Epithelial cell of prostate (primary cell): ENCODE measurements at regions not wholly inside any gene's neighbourhood (a gene's known extent, or its start where the extent isn't known, plus 50 kb on each side); places are given as distances from the start of the nearest gene placed in this dataset.

Experiments used
- DNase-seq: peaks from one replicate; pipeline ENCODE4 v3.0.0-alpha.2; 2011; ENCODE audit warnings: low read depth, low spot score
- H3K27ac ChIP-seq: fragments of 450-650 bp; 2 replicates; pipeline ENCODE4 v1.5.1; 2017; ENCODE audit warnings: mild to moderate bottlenecking

DNA sequence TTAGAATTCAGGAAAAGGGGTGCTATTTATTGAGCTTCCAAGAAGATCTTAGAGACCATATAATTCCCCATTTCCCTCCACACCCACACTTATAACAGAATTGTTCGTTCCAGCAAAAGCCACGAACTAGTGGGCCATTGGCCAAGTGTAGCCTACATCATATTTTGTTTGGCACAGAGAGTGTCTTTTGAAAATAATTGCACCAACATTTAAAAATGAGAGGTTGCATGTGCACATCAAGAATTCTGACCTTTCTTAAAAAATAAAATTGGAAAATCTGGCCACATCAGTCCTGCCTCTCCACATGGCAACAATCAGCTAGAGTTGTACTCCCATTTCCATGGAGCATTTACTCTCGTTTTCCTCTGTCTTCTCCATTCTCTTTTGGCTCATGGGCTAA, 655.5 kb upstream of the FANCL start:
- DNase-seq, result no peak
- no peak overlapping the region for H3K27ac ChIP-seq

DNA sequence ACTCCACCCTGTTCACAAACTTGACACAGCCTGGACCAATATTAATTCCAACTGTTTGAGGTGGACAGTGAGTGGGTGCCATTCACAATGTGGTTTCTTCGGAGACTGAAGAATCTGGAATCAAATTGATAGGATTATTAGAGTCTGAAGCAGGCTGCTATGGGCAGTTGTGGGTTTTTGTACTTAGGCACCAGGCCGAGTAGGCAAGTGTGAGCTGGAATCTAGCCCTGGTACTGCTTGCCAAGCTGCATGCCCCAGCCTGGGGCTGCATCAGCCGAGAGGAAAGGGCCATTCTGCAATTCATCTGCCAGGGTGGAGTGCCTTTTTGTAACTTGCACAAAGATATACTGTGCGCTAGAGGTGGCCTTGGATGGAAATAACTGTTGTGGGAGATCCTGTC, 654.7 kb upstream of the FANCL start:
- H3K27ac ChIP-seq, result no peak overlapping the region
- DNase-seq, result no peak

DNA sequence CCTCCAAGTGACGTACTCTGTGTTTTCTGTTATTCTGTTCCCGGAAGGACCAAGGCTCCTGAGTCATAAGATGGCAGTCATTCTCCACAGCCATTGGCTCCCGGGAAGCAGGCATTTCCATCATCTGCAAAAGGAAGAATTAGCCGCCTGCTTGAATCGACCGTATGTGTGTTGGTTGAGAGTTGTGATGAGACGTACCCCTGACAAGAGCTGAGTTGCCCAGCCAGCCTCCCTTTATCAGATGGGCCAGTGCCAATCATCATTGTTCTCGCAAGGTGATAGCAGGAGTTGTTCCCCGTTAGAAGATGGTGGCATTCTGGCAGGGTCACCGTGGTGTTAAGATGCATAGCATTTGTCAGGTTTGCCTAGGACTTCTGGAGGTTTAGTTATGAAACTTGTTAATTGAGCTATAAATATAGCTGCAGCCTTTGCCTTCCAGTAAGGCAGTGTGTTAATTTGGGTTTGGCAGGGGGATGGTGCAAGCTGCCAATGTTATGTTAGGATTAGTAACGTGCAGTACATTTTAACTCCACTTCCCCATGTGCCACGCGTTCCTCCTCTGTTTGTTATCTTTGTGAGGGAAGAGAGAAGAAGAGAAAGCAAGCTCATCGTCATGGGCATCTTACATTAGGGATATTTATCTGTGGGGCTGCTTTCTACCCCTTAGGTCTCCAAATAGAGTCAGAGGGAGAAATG, 652.7 kb upstream of the FANCL start:
- H3K27ac ChIP-seq, result no peak overlapping the region
- DNase-seq, result no peak

DNA sequence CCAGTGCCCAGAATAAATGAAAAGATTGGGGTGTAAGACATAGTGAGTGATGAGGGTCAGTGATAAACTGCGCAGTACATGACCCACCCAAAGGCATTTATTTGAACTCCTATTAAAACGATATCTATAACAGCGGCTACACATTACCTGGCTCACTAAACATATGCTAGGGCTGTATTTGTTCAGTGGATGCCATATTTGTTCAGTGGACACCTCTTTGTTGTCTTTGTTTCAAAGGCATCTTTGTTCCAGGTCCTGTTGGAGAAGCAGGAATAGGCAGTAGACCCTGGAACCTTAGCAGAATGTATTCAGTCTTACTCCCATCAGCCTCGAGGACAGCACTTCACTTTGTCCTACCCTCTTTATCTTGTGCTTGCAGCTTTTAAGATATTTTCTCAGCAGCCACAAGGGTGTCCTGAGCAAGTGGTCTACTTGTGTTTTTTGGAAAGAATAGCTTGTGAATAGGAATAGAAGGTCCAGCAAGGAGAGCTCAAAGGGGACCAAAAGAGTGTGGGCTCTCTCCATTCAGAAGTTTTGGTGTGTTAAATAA, 650.8 kb upstream of the FANCL start:
- no peak for DNase-seq

DNA sequence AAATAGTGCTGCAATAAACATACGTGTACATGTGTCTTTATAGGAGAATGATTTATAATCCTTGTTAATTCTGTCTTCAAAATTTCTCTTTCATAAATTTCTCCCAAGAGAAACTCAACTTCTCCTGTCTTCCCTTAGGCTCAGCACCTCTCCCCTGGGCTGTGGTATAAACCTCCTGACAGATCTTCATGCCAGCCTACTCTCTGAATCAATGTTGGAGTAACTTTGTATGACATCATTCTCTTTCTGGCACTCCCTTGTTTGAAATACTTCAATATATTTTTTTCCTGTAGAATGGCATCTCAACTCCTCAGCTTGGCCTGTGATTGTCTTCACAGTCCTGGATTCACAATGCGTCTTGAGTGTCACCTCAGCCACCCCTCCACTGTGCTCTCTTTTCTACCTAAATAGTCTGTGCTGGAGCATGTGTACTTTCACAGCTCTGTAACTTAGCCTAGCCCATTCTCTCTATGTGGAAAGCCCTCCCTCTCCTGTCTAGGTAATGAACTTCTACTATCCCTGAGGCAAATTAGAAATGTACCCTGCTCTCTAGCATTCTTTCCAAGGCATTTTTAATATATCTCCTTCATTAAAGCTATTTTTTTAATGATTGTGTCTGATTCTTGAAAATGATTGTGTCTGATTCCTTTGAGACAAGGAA, 649.9 kb upstream of the FANCL start:
- no peak for DNase-seq

More for the DNA sequence above, 650.8 kb upstream of the FANCL start:
- H3K27ac ChIP-seq, result no peak overlapping the region

DNA sequence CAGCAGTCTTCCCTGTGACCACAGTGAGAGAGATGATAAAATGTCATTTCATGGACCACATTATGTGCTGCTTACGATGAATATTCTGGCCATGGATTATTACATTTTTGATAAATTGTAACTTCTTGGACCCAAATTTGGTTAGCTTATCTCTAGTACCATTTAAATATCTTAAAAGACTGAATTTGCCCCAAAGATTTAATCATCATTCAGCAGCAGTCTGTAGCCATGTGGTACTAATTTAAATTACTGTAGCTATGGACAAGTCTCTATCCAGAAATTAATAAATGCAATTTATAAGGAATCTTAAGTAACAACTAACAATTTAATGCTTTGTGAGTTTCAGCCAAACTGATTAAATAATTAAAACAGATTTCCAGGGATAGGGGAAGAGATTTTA, 644.9 kb upstream of the FANCL start:
- H3K27ac ChIP-seq, result no peak overlapping the region
- no peak for DNase-seq

More for the DNA sequence above, 649.9 kb upstream of the FANCL start:
- no peak overlapping the region for H3K27ac ChIP-seq

DNA sequence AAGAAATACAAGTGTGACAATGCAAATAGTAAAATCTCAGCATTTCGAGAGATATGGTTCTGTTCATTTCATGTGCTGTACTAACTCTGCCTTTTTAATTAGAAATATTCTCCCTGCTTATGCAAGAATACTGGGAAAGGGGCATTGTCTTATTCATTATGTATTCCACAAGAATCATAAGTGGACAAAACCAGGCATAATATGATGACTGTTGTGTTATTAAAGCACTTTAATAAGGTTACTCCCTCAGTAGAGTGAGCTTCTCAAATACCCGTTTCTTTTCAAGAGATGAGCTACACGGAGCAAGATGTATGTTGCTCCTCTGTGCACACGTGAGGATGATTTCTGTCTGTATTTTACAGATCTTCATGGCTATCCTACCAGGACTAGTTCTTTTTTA, 638.7 kb upstream of the FANCL start:
- H3K27ac ChIP-seq, result no peak overlapping the region
- DNase-seq, result no peak

DNA sequence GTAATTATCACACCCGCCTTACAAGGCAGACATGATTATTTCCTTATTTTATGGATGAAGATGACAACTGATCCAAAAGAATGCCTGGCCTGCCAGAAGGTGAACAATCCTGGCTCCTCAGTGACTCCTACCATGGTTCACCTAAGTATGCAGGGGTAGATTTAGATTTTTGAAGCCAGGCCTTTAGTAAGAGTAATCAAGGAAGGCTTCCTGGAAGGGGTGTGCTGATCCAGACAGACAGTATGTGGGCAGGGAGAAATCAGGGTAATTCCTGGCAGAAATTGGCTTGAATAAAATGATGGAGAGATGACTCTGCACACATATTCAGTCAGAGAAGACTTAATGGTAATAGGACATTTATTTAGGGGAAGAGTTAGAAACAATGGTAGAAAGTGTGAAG, 637.7 kb upstream of the FANCL start:
- DNase-seq, result no peak

DNA sequence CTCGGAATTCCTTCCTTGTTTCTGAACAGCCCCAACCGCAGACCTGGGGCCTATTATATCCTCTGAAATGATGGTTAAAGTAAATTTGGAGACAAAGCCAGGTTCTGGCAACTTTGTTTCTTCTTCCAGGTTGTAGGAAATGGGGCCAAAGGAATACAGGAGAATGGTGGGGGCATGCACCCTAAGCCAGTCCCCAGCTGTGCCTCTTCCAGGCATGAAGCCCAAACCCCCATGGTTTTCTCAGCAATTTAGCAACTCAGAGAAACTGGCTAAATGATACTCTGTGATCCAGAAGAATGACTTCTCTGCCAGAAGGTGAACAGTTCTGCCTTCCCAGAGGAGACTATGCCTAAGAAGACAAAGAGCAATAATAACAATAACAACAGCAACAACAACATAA, 635.0 kb upstream of the FANCL start:
- DNase-seq, result no peak
- no peak overlapping the region for H3K27ac ChIP-seq

More for the DNA sequence above, 637.7 kb upstream of the FANCL start:
- H3K27ac ChIP-seq, result no peak overlapping the region

DNA sequence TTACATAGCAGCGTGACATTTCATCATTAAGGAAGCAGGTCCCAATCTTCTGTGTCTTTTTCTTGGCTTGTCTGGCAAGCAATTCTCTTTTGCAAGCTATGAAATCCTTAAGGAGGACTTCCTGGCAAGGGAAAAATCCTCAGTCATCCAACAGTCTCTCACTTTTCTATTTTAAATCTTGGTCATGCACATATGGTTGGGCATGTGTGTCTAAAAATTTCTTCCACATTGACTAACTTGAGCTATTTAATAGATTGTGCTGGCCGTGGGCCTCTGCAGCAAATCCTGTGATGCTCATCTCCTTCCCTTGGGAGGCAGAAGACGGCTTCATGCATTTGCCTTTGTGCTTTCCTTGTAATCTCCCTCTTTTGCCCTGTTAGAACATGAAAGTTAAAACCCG, 634.3 kb upstream of the FANCL start:
- H3K27ac ChIP-seq, result no peak overlapping the region
- DNase-seq, result no peak

DNA sequence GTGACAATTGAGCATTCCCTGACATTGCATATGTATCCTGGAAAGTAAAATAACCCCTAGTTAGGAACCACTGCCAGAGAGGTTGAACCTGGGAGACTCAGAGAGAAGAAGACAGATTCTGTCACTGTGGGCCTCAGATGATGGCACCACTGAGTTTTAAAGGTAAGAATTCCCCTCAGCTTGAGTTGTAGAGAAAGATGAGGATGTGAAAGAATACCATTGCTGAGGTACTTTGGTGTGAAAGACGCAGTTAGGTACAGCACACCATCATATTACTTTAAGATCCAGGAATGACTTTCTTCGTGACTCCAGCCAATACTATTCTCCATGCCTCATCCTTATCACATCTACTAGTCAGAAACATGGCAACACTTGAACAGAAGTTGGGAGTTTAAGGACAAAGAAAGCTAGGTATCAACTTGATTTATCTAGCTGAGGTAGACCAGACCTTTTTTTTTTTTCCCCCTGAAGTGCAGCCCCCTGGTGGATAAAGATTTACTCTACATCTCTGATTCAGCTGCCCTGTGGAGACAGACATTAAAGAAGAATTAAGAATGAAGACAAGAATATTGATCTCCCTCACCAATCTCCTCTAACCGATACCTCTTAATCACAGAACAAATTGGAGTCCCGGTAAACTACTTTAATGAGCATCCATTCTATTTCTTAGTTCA, 630.5 kb upstream of the FANCL start:
- no peak overlapping the region for H3K27ac ChIP-seq
- DNase-seq, result no peak

DNA sequence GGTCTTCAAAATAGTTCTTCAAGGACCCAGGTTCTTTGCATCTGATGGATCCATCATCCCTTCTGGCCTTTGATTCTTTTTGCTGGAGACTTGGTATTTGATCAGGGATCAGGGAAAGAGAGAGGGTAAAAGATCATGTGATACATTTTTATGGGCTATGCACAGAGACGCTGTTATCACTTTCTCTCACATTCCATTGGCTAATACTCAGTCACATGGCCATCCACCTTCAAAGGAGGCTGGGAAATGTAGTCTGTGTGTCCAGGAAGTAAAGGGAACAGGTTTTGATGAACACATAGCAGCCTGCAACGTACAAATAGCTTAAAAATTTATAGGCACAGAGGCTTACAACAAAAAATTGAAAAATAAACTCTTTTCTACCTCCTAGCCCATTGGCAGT, 629.6 kb upstream of the FANCL start:
- no peak for DNase-seq
- no peak overlapping the region for H3K27ac ChIP-seq

DNA sequence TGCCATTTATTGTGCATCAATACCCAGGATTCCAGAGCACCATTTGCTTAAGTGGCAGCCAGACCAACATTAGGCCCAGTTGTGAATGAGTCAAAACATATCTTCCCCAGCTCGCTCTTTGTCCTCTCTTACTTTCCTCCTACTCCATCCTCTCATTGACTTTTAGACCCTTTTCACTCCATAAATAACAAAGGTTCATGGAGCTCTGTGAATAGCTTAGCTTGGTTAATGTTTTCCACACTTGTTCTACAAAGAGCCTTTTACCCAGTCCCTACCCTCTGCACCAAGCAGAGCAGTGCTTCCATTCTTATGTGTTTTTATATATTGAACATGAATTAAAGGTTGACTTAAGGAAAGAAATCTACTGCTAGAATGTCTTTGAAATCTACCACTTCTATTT, 625.8 kb upstream of the FANCL start:
- no peak overlapping the region for H3K27ac ChIP-seq
- no peak for DNase-seq

DNA sequence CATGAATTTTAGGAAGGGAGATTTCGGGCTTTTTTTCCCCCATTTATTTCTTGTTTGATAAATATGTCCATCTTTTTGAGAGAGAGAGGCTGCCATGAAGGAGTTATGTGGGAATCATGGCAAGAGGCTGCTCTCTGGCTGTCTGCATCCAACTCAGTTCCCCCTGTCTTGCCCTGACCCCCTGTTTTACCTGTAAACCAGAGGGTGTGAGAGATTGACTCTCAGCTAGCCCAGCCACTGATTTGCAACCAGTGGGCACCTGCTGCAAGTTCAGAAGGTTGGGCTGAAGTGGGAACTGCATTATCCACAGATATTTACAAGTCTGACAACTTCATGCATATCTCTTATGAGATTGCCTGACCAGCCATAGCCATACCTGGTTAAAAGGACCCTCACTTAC, 625.4 kb upstream of the FANCL start:
- DNase-seq, result no peak

DNA sequence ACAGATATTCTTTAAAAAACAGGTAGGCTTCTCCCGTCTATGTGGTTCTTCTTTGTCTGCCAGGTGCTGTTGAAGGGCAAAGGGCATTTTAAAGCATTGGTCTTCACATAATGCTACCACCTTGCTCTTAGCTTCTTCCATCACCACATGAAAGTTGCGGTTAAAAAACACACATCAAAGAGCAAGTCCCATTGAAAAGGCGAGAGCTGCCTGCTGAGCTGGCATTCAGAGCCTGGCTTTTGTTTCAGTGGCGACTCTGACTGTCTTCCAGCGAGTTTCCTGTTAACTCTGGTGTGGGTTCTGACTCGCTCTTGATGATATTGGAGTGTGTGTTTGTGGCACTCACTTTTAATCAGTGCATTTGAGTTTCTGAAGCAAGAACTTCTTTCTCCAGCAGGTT, 624.9 kb upstream of the FANCL start:
- H3K27ac ChIP-seq, result no peak overlapping the region
- DNase-seq, result no peak

More for the DNA sequence above, 625.4 kb upstream of the FANCL start:
- no peak overlapping the region for H3K27ac ChIP-seq

DNA sequence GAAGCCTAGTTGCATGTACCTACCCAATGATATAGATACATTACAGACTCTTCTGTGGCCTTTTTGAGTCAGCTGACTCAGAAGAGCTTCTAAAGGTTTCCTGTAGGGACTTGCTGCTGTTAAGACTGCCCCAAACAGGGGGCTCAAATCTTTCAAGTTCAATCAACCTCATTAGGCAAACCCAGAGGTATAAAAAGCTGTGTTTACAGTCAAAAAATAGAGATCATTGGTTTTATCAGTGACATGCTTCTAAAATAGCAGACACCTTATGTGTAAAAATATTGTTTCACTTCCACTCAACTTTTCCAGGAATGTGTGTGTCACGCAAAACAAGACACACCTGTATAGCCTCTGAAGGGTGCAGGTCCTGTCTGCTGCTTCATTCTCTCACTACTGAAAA, 624.3 kb upstream of the FANCL start:
- H3K27ac ChIP-seq, result no peak overlapping the region
- DNase-seq, result no peak

DNA sequence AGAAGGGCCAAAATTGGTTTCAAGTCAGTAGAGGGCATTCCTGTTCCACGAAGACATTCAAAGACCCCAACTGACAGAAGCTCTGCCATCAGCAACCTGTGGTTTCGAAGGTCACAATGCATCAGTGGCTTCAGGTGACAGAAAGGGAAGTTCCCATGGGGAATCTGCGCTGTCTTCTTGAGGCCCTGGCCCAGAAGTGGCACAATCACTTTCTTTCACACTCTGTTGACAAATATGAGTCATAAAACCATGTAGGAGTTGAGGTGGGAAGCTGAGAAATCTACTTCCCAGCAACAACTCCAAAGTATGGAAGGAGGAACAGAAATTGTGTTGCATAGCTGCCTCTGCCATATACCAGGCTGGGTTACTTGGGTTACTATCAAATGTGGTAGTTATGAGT, 621.1 kb upstream of the FANCL start:
- DNase-seq, result no peak
- no peak overlapping the region for H3K27ac ChIP-seq

DNA sequence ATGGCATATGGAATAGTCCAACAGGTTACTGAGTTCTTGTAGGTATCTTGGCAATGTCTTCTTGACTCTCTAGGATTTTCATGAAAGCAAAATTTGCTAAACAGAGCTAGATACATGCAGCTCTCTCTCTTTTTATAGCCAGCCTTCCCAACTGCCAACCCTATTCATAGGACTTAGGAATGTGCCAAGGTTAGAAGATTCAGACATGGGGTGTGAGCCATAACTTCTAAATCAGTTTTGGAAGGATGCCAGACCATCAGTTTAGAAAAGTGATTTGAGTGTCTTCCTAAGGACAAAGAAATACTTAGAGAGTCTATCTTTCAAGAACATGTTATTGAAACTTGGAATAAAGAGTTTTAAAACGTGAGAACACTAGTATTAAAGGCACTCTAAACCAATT, 619.5 kb upstream of the FANCL start:
- DNase-seq, result no peak
- no peak overlapping the region for H3K27ac ChIP-seq

DNA sequence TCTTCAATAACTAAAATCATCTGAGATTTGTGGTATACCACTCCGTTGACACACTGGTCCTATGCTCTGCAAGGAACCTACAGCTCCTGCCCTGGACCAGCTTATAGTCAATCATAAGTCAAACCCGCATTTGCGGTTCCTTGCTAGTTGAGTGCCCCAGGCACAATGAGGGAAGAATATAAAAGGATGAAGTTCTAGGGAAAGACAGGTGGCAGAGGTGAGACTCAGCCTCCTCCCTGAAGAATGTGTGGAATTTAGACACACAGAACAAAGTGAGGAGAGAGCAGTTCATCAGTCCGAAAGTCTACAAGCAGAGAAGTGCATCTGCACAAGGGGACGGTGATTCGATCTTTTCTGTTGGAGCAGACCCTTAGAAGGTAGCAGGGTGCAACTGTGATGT, 615.0 kb upstream of the FANCL start:
- no peak for DNase-seq
- no peak overlapping the region for H3K27ac ChIP-seq

DNA sequence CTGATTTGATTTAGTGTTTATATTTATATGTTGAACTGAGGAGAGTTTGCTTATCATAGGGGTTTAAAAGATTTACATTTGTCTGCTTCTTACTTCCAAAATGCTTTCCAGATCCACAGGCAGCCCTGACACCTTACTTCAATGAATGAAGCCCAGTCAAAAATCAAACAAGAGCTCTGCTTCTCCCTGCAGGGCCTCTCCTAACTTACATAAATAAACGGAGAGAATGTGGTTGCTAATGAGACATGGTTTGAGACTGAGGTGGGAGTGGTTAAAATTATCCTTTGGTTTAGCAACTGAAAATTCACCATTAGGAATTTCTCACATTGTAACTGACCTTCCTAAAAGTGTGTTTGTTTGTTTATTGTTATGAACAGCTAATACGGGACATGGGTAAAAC, 612.3 kb upstream of the FANCL start:
- H3K27ac ChIP-seq, result no peak overlapping the region
- no peak for DNase-seq

DNA sequence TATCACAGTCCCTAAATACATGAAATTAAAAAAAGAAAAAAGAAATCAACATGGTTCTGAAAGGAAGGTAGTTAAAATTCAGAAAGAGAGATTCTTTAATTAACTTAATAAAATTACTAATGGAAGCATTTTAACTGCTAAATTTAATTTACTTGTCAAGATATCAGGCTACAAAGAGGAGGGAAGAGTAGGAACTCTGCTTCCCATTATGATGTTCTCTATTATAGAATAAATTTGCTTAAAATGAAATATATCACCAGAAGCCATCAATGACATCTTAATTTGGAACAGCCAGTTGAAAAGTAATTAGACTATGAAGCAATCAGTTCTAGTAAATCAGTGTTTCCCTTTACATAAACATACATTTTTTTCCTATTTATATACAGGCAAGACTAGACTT, 611.8 kb upstream of the FANCL start:
- no peak for DNase-seq
- H3K27ac ChIP-seq, result no peak overlapping the region
